ENCODE measurements at regions not wholly inside any gene's neighbourhood (a gene's known extent, or its start where the extent isn't known, plus 50 kb on each side); places are given as distances from the start of the nearest gene placed in this dataset.
A peak's percentile ranks its signal among the peaks of the same experiment; 100 is the strongest.
"Not testable (repeated sequence)": the region's sequence is repeated elsewhere in the genome, so short reads cannot be mapped to it uniquely, and the experiment has no call there.

- Histone ChIP-seq H3K4me2 (no peak overlapping the region), H3K4me1 (peaks cover 4% of the 10 kb centered on the region; the same call in 1 of the 3 replicates), H3K9me3 (no peaks in the 10 kb centered on the region), H3K27ac (no peak overlapping the region), H3K4me3 (no peak overlapping the region)
- WGBS (ENCODE audit: missing lambda C conversion rate): 67% methylated on average over 2 of the region's 2 CpGs
- DNase-seq (ENCODE audit: low read depth in 1 of 2, low spot score in 1 of 2): no peak
- CTCF ChIA-PET: interaction anchor here (0.7 kb wide), 1 partner anchor 17 kb away, joined by 3 read pairs; no protein-coding TSS in a partner anchor
- POLR2A ChIA-PET: no interaction called here
- TF ChIP-seq ATOH8 (CRISPR knock-in tag; IDR thresholded peaks at IDR 0.05; ENCODE audit: low read depth) (no peak), RFX5 (IDR thresholded peaks at IDR 0.05) (no peak), ZSCAN20 (CRISPR knock-in tag; IDR thresholded peaks at IDR 0.05) (no peak), USF2 (IDR thresholded peaks at IDR 0.05) (no peak), RCOR1 (IDR thresholded peaks at IDR 0.05; ENCODE audit: low read depth, low read length) (no peak), NFE2L2 (conservative IDR thresholded peaks at IDR 0.05; ENCODE audit: low read length) (no peak), EHMT2 (IDR thresholded peaks at IDR 0.05; ENCODE audit: low read depth) (no peak), ELK1 (IDR thresholded peaks at IDR 0.05; ENCODE audit: low read depth, low read length) (no peak), ZNF302 (CRISPR knock-in tag; IDR thresholded peaks at IDR 0.05) (no peak)
- no peak for ATAC-seq
- FAIRE-seq: no peak
Measured at GRCh38 chr5:93990504-93991070, 249.2 kb upstream of the POU5F2 start.

GRCh38 chr5:93985940-93986570, 244.7 kb upstream of the POU5F2 start:
- H3K9me3 ChIP-seq; H3K27ac ChIP-seq; POLR2A ChIA-PET; DNase-seq (ENCODE audit: low read depth in 1 of 2, low spot score in 1 of 2); FAIRE-seq; H3K4me3 ChIP-seq; H3K4me2 ChIP-seq; ATAC-seq; CTCF ChIA-PET; H3K4me1 ChIP-seq: not testable (repeated sequence)
- 95% methylated on average over 5 of the region's 45 CpGs for whole genome bisulfite sequencing (ENCODE audit: missing lambda C conversion rate)

- FAIRE-seq (no peak), ATAC-seq (no peak), DNase-seq (ENCODE audit: low read depth in 1 of 2, low spot score in 1 of 2) (no peak)
- H3K9me3 ChIP-seq: peaks cover 27% of the 10 kb centered on the region
- CTCF ChIA-PET: no interaction called here
- H3K27ac ChIP-seq: no peak overlapping the region
- no peaks in the 10 kb centered on the region for H3K4me1 ChIP-seq
- POLR2A ChIA-PET: no interaction called here
- no peak overlapping the region for H3K4me3 ChIP-seq
- no peak for TF ChIP-seq CEBPB (IDR thresholded peaks at IDR 0.05)
- no peak for TF ChIP-seq CHD2 (IDR thresholded peaks at IDR 0.05; ENCODE audit: low read length, partially characterized antibody)
- TF ChIP-seq HDAC2 (IDR thresholded peaks at IDR 0.05): no peak
- H3K4me2 ChIP-seq: no peak overlapping the region
Measured at GRCh38 chr5:93978222-93978621, 236.8 kb upstream of the POU5F2 start.

GRCh38 chr5:93967923-93968322, 226.5 kb upstream of the POU5F2 start:
- TF ChIP-seq ZNF302 (CRISPR knock-in tag; IDR thresholded peaks at IDR 0.05): no peak
- no peak for TF ChIP-seq REST (IDR thresholded peaks at IDR 0.05)
- TF ChIP-seq EP300 (IDR thresholded peaks at IDR 0.05): no peak
- POLR2A ChIA-PET: no interaction called here
- ATAC-seq (peak in 1 of 2 experiments; percentile 30; a peak in 1 of 6 replicates), DNase-seq (ENCODE audit: low read depth in 1 of 2, low spot score in 1 of 2) (no peak), FAIRE-seq (no peak)
- no peak overlapping the region for H3K4me2 ChIP-seq
- no peaks in the 10 kb centered on the region for H3K4me1 ChIP-seq
- no peaks in the 10 kb centered on the region for H3K9me3 ChIP-seq
- no peak overlapping the region for H3K27ac ChIP-seq
- CTCF ChIA-PET: no interaction called here
- no peak overlapping the region for H3K4me3 ChIP-seq
